GM12875 (cell line): ENCODE measurements at regions not wholly inside any gene's neighbourhood (a gene's known extent, or its start where the extent isn't known, plus 50 kb on each side); places are given as distances from the start of the nearest gene placed in this dataset.

ENCODE experiments used
- H3K4me3 ChIP-seq: one replicate; pipeline ENCODE4 v1.5.1; 2011; ENCODE audit warnings: low read depth, low read length, control low read depth
- TF ChIP-seq, protein P1 (sequence below): IDR thresholded peaks from 2 replicates; pipeline ENCODE4 v1.5.1; 2011; ENCODE audit warnings: low read depth, mild to moderate bottlenecking, control low read depth, inconsistent platforms, low read length, moderate library complexity, borderline replicate concordance; ENCODE audit not compliant: insufficient read depth

DNA sequence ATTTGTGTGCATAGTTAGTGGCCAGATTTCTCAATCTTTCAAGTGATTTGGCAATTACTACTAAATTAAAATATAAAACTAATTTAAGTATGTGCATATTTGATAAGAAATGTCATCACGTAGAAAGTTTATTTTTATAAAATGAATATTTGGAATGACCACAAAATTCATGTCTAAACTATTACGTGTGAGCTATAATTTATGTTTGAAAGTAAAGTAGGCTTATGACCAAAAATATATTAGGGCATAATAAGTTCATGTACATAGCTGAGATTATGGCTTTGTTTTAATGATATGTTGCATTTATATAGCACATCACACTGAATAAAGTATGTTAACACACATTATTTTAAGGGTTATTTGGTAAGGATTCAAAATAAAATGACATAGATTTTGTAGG, 1532.6 kb downstream of the C4orf33 start:
- TF ChIP-seq, protein P1, sequence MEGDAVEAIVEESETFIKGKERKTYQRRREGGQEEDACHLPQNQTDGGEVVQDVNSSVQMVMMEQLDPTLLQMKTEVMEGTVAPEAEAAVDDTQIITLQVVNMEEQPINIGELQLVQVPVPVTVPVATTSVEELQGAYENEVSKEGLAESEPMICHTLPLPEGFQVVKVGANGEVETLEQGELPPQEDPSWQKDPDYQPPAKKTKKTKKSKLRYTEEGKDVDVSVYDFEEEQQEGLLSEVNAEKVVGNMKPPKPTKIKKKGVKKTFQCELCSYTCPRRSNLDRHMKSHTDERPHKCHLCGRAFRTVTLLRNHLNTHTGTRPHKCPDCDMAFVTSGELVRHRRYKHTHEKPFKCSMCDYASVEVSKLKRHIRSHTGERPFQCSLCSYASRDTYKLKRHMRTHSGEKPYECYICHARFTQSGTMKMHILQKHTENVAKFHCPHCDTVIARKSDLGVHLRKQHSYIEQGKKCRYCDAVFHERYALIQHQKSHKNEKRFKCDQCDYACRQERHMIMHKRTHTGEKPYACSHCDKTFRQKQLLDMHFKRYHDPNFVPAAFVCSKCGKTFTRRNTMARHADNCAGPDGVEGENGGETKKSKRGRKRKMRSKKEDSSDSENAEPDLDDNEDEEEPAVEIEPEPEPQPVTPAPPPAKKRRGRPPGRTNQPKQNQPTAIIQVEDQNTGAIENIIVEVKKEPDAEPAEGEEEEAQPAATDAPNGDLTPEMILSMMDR = no peak
- H3K4me3 ChIP-seq = no peak overlapping the region

DNA sequence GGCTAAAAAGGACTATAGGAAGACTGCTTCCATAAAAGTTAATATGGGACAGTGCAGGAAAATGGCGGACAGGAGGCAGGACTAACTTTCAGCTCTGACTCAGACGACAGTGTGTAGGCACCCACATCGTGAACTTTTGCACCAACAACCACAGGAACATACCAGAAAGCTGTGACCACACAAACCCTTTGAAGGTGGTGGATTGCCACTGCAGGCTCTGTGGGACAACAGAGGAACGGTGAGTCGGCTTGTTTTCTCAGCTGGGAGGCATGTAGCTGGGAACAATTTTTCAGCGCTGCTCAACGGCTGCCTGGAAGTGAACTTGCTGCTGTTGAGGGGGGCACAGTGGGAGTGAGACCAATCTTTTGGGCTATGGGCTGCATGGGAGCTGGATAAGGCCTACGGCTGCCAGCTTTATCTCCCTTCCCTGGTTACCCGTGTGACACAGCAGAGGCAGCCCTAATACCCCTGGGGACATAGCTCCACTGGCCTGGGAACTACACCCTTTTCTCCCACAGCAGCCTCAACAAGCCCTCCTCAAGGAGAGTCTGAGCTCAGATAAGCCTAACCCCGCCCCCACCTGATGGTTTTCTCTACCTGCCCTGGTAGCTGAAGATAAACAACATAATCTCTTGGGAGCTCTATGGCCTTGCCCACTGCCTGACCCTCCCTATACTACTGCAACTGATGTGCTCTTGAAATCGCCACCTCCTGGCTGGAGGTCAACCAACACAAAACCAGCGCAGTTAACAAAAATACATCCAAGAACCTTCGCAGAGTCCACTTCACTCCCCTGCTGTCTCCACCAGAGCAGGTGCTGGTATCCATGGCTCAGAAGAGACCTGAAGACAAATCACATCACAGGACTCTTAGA, 1537.0 kb downstream of the C4orf33 start:
- TF ChIP-seq, protein P1 = no peak

DNA sequence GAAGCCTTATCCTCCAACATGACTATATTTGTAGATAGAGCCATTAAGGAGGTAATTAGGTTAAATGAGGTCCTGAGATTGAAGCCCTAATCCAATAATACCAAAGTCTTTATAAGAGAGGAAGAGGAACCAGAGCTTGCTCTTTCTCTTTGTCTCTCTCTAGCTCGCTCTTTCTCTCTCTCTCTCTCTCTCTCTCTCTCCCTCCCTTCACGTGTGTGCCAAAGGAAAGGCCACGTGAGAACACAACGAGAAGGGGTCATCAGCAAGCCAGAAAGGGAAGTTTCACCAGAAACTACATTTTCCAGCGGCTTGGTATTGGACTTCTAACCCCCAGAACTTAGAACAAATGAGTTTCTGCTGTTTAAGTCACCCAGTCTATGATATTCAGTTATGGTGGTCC, 1540.5 kb downstream of the C4orf33 start:
- no peak overlapping the region for H3K4me3 ChIP-seq
- TF ChIP-seq, protein P1 = no peak

More for the DNA sequence above, 1537.0 kb downstream of the C4orf33 start:
- no peak overlapping the region for H3K4me3 ChIP-seq

DNA sequence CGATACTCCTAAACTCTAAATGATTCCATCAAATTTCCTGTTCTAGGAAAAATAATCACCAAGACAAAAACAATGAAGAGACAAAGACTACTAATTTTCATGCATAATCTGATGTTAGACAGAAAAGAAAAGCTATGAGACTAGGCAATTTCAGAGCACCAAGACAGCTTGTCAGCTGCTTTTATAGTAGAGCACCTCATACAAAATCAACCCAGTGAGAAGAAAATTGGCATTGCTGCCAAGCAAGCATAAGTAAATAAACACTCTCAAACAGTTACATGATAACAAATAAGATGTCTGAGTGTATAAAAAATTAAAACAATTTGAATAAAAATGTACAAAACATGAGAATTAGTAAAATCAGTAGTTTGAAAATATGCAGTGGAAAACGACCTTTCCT, 1544.6 kb downstream of the C4orf33 start:
- no peak overlapping the region for H3K4me3 ChIP-seq
- TF ChIP-seq, protein P1 = no peak

DNA sequence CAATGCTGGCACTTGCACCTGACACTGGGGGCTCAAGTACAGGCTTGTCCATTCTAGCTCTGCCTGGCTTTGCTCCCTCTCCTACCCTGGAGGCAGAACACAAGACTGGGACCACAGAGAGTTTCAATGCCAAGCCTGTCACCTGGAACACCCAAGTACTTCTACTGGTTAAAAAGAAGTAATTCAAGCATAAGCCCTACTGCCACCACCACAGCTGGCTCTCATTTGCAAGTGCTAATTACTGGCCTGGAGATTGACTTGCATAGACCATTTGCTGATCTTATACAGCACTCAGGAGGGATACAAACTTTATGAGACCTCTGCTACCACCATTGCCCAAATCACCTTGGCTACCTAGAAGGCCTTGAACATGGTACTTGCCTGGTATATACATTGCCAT, 1550.9 kb downstream of the C4orf33 start:
- H3K4me3 ChIP-seq = no peak overlapping the region
- TF ChIP-seq, protein P1 = no peak

DNA sequence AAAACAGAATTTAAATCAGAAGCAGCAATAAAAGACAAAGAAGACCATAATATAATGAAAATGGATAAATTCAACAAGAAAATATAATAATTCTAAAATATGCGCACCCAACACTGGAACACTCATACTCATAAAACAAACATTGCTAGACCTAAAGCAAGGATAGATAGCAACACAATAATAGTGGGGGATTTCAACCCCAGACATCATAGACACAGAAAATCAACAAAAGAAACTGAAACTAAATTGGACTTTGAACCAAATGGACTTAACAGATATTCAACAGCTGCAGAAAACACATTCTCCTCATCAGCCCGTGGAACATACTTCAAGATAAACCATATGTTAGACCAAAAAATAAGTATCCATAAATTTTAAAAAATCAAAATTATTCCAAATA, 1552.6 kb downstream of the C4orf33 start:
- no peak overlapping the region for H3K4me3 ChIP-seq
- TF ChIP-seq, protein P1 = no peak

DNA sequence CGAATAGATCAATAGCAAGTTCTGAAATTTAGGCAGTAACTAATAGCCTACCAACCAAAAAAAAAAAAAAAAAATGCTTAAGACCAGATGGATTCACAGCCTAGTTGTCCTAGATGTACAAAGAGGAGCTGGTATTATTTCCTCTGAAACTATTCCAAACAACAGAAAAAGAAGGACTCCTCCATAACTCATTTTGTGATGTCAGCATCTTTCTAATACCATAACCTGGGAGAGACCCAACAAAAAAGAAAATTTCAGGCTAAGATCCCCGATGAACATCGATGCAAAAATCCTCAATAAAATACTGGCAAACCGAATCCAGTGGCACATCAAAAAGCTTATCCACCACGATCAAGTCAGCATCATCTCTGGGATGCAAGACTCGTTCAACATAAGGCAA, 1557.9 kb downstream of the C4orf33 start:
- H3K4me3 ChIP-seq = no peak overlapping the region
- TF ChIP-seq, protein P1 = no peak
